ENCODE measurements at regions not wholly inside any gene's neighbourhood (a gene's known extent, or its start where the extent isn't known, plus 50 kb on each side); places are given as distances from the start of the nearest gene placed in this dataset.

- DNase-seq (ENCODE audit: extremely low read depth, low read depth) = no peak
- TF ChIP-seq CTCF (IDR thresholded peaks at IDR 0.05; ENCODE audit: low read depth, low read length, missing control alignments) = no peak
Measured at GRCh38 chr9:115946530-115946929, 207.1 kb upstream of the PAPPA start.

GRCh38 chr9:115951977-115952376 is 201.6 kb upstream of the PAPPA start:
- no peak for TF ChIP-seq CTCF (IDR thresholded peaks at IDR 0.05; ENCODE audit: low read depth, low read length, missing control alignments)
- no peak for DNase-seq (ENCODE audit: extremely low read depth, low read depth)
- H3K4me3 ChIP-seq (replicated peaks; ENCODE audit: low read depth, low read length) = no peak overlapping the region

More at GRCh38 chr9:115946530-115946929, 207.1 kb upstream of the PAPPA start:
- H3K4me3 ChIP-seq (replicated peaks; ENCODE audit: low read depth, low read length) = no peak overlapping the region

DNA sequence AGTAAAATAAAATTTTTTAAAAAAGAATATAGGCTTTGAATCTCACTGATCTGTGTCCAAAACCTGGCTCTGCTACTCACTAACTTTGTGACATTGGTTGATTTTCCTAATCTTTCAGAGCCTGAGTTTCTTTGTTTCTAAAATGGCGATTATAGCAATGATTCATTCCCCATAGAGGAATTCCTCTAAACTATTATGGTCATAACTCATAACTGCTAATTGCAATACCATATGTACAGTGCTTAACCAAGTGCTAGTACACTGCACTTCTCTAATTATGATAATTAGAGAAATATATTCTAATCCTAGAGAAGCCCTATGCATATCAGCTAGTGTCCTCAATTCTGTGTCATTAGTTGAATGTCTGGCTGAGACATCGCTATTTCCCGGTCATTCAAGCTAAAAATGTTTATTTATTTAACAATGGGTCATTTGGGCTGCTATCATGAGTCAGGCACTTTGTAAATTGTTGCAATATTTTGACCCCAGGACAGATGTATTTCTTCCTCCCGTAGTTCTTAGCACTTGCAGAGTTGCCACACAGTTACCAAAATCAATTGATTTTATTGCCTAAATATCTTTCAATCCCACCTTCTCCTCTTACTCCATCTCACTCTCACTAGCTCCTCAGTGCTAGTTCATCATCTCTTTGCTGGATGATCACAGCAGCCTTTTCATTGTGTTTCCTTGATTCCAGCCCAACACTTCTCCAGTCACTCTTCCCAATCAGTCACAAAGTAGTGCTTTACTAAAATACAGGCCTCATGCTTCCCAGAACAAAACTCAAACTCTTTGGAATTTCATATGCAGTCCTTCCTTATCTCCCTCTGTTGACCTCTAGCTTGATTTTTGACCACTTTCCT is 200.9 kb upstream of the PAPPA start:
- no peak for TF ChIP-seq CTCF (IDR thresholded peaks at IDR 0.05; ENCODE audit: low read depth, low read length, missing control alignments)
- peak; percentile 51 for DNase-seq (ENCODE audit: extremely low read depth, low read depth)
- H3K4me3 ChIP-seq (replicated peaks; ENCODE audit: low read depth, low read length) = no peak overlapping the region

GRCh38 chr9:115956371-115956770 is 197.2 kb upstream of the PAPPA start:
- no peak overlapping the region for H3K4me3 ChIP-seq (replicated peaks; ENCODE audit: low read depth, low read length)
- no peak for TF ChIP-seq CTCF (IDR thresholded peaks at IDR 0.05; ENCODE audit: low read depth, low read length, missing control alignments)
- DNase-seq (ENCODE audit: extremely low read depth, low read depth) = no peak

GRCh38 chr9:115957585-115957984 is 196.0 kb upstream of the PAPPA start:
- DNase-seq (ENCODE audit: extremely low read depth, low read depth) = no peak
- TF ChIP-seq CTCF (IDR thresholded peaks at IDR 0.05; ENCODE audit: low read depth, low read length, missing control alignments) = no peak

DNA sequence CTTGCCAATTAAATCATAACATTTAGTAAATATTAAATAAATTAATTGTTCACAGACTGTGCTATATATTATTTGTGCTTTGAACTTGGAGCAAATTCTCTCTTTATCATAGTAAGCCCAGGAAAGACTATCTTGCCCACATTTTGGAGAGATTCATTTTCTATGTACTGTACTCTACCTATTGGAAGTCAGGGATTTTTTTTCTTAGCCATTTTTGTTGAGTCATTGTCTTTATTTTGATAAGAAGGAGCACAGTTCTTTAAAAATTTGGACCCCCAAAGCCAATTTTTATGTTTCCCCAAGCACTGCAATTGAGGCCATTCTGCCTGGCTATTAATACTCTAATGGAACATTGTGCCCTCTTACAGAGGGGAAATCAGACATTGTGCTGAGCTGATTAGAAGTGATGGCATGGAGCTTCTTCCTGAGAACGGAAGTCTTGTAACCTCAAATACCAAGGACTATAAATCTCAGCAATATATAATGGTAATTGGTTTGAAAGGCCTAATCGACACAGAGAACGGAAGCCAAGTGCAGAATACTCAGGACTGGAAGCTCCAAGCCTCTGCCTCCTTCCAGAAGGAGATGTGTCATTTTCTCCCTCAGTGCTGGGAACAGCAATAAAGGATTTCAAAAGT is 188.8 kb upstream of the PAPPA start:
- H3K4me3 ChIP-seq (replicated peaks; ENCODE audit: low read depth, low read length) = no peak overlapping the region
- DNase-seq (ENCODE audit: extremely low read depth, low read depth) = no peak
- TF ChIP-seq CTCF (IDR thresholded peaks at IDR 0.05; ENCODE audit: low read depth, low read length, missing control alignments) = no peak

More at GRCh38 chr9:115957585-115957984, 196.0 kb upstream of the PAPPA start:
- H3K4me3 ChIP-seq (replicated peaks; ENCODE audit: low read depth, low read length) = no peak overlapping the region

Measured in HFF-Myc (cell line).